HCT116 (cell line): ENCODE measurements at regions not wholly inside any gene's neighbourhood (a gene's known extent, or its start where the extent isn't known, plus 50 kb on each side); places are given as distances from the start of the nearest gene placed in this dataset.

Source experiments
- ATAC-seq: fragments of 200-7000 bp; cut with Tn5 transposase; 2 replicates; pipeline ENCODE4 v1.9.1; 2020; ENCODE audit warnings: mild to moderate bottlenecking, moderate library complexity
- BruUV-seq: library from RNA; stranded (reverse); fragments of 400-500 nt; replicated peaks from 2 replicates; lab custom pipeline; 2021; lab: Mats Ljungman, UMichigan
- CTCF ChIA-PET: fragments of 300-600 bp; sonication (Branson Sonifier 250); formaldehyde crosslinking; loops from one replicate; lab custom pipeline; 2021; ENCODE audit warnings: antibody characterized with exemption; lab: Charles Lee
- POLR2A ChIA-PET: fragments of 300-600, 350-600 bp; sonication (Branson Sonifier 250); formaldehyde crosslinking; loops from one replicate; lab custom pipeline; 2021; ENCODE audit warnings: antibody characterized with exemption; lab: Charles Lee
- RAD21 ChIA-PET, 2 experiments: fragments of 300-600 bp; sonication (Branson Sonifier 250); formaldehyde crosslinking; loops; one replicate each; lab custom pipeline; 2023; ENCODE audit warnings: low total read pairs in 2 of 2; ENCODE audit not compliant: uncharacterized antibody in 2 of 2, unreplicated experiment in 2 of 2, low non-redundant PET in 1 of 2; lab: Charles Lee
- DNase-seq: peaks from one replicate; pipeline ENCODE4 v3.0.0-alpha.2; 2010; ENCODE audit warnings: low read depth, low spot score
- H2AFZ ChIP-seq: fragments of 200-600 bp; shearing (Covaris generic), sonication (generic); 2 replicates; pipeline ENCODE4 v1.6.1; 2017; ENCODE audit warnings: low read depth, mixed run types, mixed read lengths, antibody characterized with exemption, low read length; ENCODE audit not compliant: poor library complexity, severe bottlenecking
- H3K27ac ChIP-seq: 2 replicates; pipeline ENCODE4 v1.5.1; 2012; ENCODE audit warnings: low read depth, low read length
- H3K27me3 ChIP-seq: fragments of 200-600 bp; sonication (generic); 2 replicates; pipeline ENCODE4 v1.6.1; 2016; ENCODE audit warnings: mixed run types, low read length, mixed read lengths; ENCODE audit not compliant: insufficient read depth
- H3K36me3 ChIP-seq, 2 experiments: fragments of 200-500 bp in 1 of 2; fragments of 200-600 bp in 1 of 2; sonication (Bioruptor generic) in 1 of 2; sonication (generic) in 1 of 2; 2 replicates each; pipeline versions ENCODE4 v1.5.1 to v1.6.1; 2014 to 2016; ENCODE audit warnings: low read length in 2 of 2, inconsistent platforms in 1 of 2, mixed read lengths in 1 of 2, mixed run types in 1 of 2; ENCODE audit not compliant: insufficient read depth in 2 of 2, control insufficient read depth in 1 of 2
- H3K4me1 ChIP-seq, 2 experiments: fragments of 200-600 bp in 1 of 2; sonication (generic) in 1 of 2; 2 replicates each; pipeline versions ENCODE4 v1.5.1 to v1.6.1; 2012 to 2017; ENCODE audit warnings: low read length in 2 of 2, inconsistent platforms in 1 of 2, mild to moderate bottlenecking in 1 of 2, mixed read lengths in 1 of 2, mixed run types in 1 of 2, moderate library complexity in 1 of 2; ENCODE audit not compliant: insufficient read depth in 2 of 2, control insufficient read depth in 1 of 2
- H3K4me2 ChIP-seq: fragments of 200-600 bp; sonication (generic); 2 replicates; pipeline ENCODE4 v1.6.1; 2017; ENCODE audit warnings: mixed run types, low read length, mixed read lengths
- H3K4me3 ChIP-seq, 2 experiments: fragments of 200-600 bp in 1 of 2; sonication (generic) in 1 of 2; replicated peaks in 1 of 2; 2 replicates each; pipeline ENCODE4 v1.5.1; 2011 to 2016; ENCODE audit warnings: low read length in 2 of 2, control low read depth in 1 of 2, low read depth in 1 of 2, mild to moderate bottlenecking in 1 of 2, mixed read lengths in 1 of 2, mixed run types in 1 of 2
- H3K79me2 ChIP-seq: fragments of 200-600 bp; sonication (generic); 2 replicates; pipeline ENCODE4 v1.6.1; 2017; ENCODE audit warnings: mild to moderate bottlenecking, mixed run types, low read length, moderate library complexity, mixed read lengths; ENCODE audit not compliant: insufficient read depth
- H3K9ac ChIP-seq: fragments of 200-600 bp; sonication (generic); 2 replicates; pipeline ENCODE4 v1.6.1; 2016; ENCODE audit warnings: low read length, mixed read lengths
- H3K9me2 ChIP-seq: fragments of 200-600 bp; sonication (generic), shearing (Covaris generic); 2 replicates; pipeline ENCODE4 v1.6.1; 2017; ENCODE audit warnings: mixed run types, mild to moderate bottlenecking, moderate library complexity; ENCODE audit not compliant: insufficient read depth
- H3K9me3 ChIP-seq, 2 experiments: fragments of 200-500 bp in 1 of 2; fragments of 200-600 bp in 1 of 2; sonication (Bioruptor generic) in 1 of 2; sonication (generic) in 1 of 2; 2 replicates each; pipeline ENCODE4 v1.6.1; 2014 to 2017; ENCODE audit warnings: low read length in 2 of 2, mixed read lengths in 2 of 2, inconsistent platforms in 1 of 2, low read depth in 1 of 2, mild to moderate bottlenecking in 1 of 2, mixed run types in 1 of 2, moderate library complexity in 1 of 2; ENCODE audit not compliant: control insufficient read depth in 1 of 2, insufficient read depth in 1 of 2
- H4K20me1 ChIP-seq: fragments of 200-600 bp; sonication (generic), shearing (Covaris generic); 2 replicates; pipeline ENCODE4 v1.6.1; 2017; ENCODE audit warnings: mixed run types, mild to moderate bottlenecking, moderate library complexity; ENCODE audit not compliant: insufficient read depth
- CBX3 ChIP-seq: IDR thresholded peaks from 2 replicates; pipeline ENCODE4 v1.6.1; 2012; ENCODE audit warnings: low read depth
- CEBPB ChIP-seq: IDR thresholded peaks from 2 replicates; pipeline ENCODE4 v1.6.1; 2012; ENCODE audit warnings: low read depth
- EGR1 ChIP-seq: IDR thresholded peaks from 2 replicates; pipeline ENCODE4 v1.6.1; 2012; ENCODE audit warnings: low read depth
- EZH2 ChIP-seq: fragments of 200-600 bp; sonication (generic); IDR thresholded peaks from 2 replicates; pipeline ENCODE4 v1.6.1; 2017; ENCODE audit warnings: antibody characterized with exemption, mixed run types
- EZH2phosphoT487 ChIP-seq: fragments of 200-600 bp; IDR thresholded peaks from 2 replicates; pipeline ENCODE4 v1.6.1; 2018; ENCODE audit warnings: antibody characterized with exemption, borderline replicate concordance
- SIN3A ChIP-seq: IDR thresholded peaks from 2 replicates; pipeline ENCODE4 v1.6.1; 2012; ENCODE audit warnings: low read depth
- TCF7L2 ChIP-seq: IDR thresholded peaks from 2 replicates; pipeline ENCODE4 v1.7.0; 2011; ENCODE audit warnings: borderline replicate concordance, inconsistent platforms; ENCODE audit not compliant: insufficient read depth, insufficient read length; ENCODE audit errors: extremely low read depth
- ZFX ChIP-seq: fragments of 450-650 bp; IDR thresholded peaks from 2 replicates; pipeline ENCODE4 v1.6.1; 2017
- intact Hi-C: fragments of 100-400 bp; cut with micrococcal nuclease; formaldehyde crosslinking; loops from 2 replicates; pipeline ENCODE4 v1.10.0; 2022
- TF ChIP-seq, protein P1 (sequence below): IDR thresholded peaks from 2 replicates; pipeline ENCODE4 v1.6.1; 2012; ENCODE audit warnings: low read depth
- TF ChIP-seq, protein P2 (sequence below): IDR thresholded peaks from 2 replicates; pipeline ENCODE4 v1.6.1; 2012

DNA sequence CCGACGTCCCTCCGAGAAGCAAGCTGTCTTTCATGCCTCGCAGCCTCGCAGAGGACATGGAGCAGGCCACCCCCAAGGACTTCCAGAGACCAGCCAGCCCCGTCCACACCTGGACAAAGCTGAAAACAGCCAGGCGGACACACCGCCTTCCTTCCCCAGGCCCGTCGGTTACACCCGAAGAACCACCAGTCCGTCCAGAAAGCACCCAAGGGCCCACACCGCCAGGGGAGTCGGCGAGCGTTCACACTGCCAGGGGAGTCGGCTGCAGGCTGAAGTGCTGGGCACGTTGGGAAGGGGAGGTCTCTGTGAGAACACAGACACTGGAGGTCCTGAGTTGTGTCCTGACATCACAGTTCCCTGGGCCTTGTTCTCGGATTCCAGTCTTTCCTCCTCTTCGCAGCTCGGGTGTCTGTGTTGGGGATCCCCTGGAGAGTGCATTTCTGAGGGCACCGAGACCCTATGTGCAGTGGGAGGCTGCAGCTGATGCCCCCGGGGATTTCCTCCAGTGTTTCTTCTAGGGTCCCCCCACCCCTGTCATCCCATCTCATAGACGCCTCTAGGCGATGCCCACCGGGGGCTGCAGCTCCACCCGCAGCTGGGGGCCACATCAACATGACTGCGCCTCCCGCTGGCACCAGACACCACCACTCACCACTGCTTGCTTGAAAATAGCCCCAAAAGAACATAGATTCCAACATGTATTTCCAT, 344.4 kb upstream of the SALL3 start:
- Histone ChIP-seq H3K27me3 (no peaks in the 10 kb centered on the region), H3K4me3 (no peak overlapping the region), H3K4me1 (no peaks in the 10 kb centered on the region), H3K36me3 (no peaks in the 10 kb centered on the region), H3K9ac (no peak overlapping the region), H2AFZ (no peak overlapping the region), H3K79me2 (no peaks in the 10 kb centered on the region), H3K27ac (no peak overlapping the region), H3K9me2 (no peaks in the 10 kb centered on the region), H3K4me2 (no peak overlapping the region)
- DNase-seq (no peak), ATAC-seq (no peak)
- ChIA-PET CTCF (no interaction called here), POLR2A (no interaction called here)
- intact Hi-C loops, result no loop called here
- TF ChIP-seq EZH2phosphoT487 (no peak), CEBPB (no peak), EZH2 (no peak), EGR1 (no peak), CBX3 (no peak), SIN3A (no peak), ZFX (no peak), TCF7L2 (no peak)
- TF ChIP-seq, protein P1, sequence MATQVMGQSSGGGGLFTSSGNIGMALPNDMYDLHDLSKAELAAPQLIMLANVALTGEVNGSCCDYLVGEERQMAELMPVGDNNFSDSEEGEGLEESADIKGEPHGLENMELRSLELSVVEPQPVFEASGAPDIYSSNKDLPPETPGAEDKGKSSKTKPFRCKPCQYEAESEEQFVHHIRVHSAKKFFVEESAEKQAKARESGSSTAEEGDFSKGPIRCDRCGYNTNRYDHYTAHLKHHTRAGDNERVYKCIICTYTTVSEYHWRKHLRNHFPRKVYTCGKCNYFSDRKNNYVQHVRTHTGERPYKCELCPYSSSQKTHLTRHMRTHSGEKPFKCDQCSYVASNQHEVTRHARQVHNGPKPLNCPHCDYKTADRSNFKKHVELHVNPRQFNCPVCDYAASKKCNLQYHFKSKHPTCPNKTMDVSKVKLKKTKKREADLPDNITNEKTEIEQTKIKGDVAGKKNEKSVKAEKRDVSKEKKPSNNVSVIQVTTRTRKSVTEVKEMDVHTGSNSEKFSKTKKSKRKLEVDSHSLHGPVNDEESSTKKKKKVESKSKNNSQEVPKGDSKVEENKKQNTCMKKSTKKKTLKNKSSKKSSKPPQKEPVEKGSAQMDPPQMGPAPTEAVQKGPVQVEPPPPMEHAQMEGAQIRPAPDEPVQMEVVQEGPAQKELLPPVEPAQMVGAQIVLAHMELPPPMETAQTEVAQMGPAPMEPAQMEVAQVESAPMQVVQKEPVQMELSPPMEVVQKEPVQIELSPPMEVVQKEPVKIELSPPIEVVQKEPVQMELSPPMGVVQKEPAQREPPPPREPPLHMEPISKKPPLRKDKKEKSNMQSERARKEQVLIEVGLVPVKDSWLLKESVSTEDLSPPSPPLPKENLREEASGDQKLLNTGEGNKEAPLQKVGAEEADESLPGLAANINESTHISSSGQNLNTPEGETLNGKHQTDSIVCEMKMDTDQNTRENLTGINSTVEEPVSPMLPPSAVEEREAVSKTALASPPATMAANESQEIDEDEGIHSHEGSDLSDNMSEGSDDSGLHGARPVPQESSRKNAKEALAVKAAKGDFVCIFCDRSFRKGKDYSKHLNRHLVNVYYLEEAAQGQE, result no peak
- TF ChIP-seq, protein P2, sequence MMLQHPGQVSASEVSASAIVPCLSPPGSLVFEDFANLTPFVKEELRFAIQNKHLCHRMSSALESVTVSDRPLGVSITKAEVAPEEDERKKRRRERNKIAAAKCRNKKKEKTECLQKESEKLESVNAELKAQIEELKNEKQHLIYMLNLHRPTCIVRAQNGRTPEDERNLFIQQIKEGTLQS, result no peak
- TF ChIP-seq, all 23 proteins: peak for 0
- no TSS peak for BruUV-seq
- RAD21 ChIA-PET, result no interaction called here
- Histone ChIP-seq H4K20me1 (no peaks in the 10 kb centered on the region), H3K9me3 (peaks cover 6 to 17% of the 10 kb centered on the region in 2 experiments; a peak in 2 of 4 replicates)
